Activated T-cell treated with anti-CD3 and anti-CD28 coated beads, Interleukin-2, amount 50 U/mL, for 24 hours (primary cell): ENCODE measurements at regions not wholly inside any gene's neighbourhood (a gene's known extent, or its start where the extent isn't known, plus 50 kb on each side); places are given as distances from the start of the nearest gene placed in this dataset.

ENCODE experiments used
- DNase-seq: peaks from one replicate; pipeline ENCODE4 v3.0.0-alpha.2; 2020
- H3K27ac Mint-ChIP-seq: 2 replicates; pipeline ENCODE4 v1.8.0; 2020; ENCODE audit warnings: mild to moderate bottlenecking, mixed read lengths
- H3K27me3 Mint-ChIP-seq: 2 replicates; pipeline ENCODE4 v1.8.0; 2020; ENCODE audit warnings: mixed read lengths
- H3K36me3 Mint-ChIP-seq: 2 replicates; pipeline ENCODE4 v1.8.0; 2020; ENCODE audit warnings: low read depth, mixed read lengths
- H3K4me1 Mint-ChIP-seq: 2 replicates; pipeline ENCODE4 v1.8.0; 2020; ENCODE audit warnings: low read depth, mixed read lengths
- H3K4me3 Mint-ChIP-seq: 2 replicates; pipeline ENCODE4 v1.8.0; 2020; ENCODE audit warnings: mild to moderate bottlenecking, moderate library complexity, mixed read lengths
- H3K9me3 Mint-ChIP-seq: 2 replicates; pipeline ENCODE4 v1.8.0; 2020; ENCODE audit warnings: mixed read lengths

DNA sequence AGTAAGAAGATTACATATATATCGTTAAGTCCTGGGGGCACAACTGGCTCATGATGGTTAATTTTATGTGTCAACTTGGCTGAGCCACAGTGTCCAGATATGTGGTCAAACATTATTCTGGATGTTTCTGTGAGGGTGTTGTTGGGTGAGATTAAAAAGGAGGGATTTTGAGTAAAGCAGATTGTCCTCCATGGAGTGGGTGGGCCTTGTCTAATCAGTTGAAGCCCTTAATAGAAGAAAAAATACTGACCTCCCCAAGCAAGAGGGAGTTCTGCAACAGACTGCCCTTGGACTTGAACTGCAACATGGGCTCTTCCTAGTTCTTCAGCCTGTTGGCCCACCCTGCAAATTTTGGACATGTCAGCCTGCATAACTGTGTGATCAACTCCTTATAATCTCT is 311.6 kb downstream of the RPS6KC1 start:
- Mint-ChIP-seq H3K4me1 (no peaks in the 10 kb centered on the region), H3K4me3 (no peak overlapping the region), H3K27ac (no peak overlapping the region), H3K36me3 (no peaks in the 10 kb centered on the region), H3K9me3 (no peaks in the 10 kb centered on the region), H3K27me3 (no peaks in the 10 kb centered on the region)
- no peak for DNase-seq

DNA sequence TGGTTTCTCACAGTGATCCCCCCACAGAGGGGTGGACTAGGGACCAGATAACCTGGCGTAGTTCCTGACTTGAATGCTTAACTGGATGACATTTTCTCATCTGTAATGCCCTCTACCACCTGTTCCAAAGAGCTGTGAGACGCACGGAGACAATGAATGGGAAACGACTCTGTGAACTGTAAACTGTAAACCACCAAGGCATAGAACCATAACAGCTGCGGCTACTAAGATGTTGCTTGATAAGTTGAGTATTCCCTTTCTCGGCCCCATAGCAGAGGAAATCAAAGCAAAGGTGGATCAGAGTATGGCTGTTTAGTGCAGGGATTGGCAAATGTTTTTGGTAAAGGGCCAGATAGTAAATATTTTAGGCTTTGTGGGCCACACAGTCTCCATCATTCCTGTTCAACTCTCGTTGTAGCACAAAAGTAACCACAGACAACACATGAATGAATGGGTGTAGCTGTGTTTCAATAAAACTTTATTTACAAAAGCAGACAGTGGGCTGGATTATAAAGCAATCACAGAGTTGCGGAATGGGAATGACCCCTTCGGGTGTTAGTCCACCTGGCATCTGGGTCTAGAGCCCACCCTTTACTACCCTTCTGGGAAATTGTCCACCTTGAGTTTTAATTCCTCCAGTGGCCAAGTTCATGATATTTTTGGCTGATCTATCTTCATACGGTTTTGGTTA is 315.2 kb downstream of the RPS6KC1 start:
- Mint-ChIP-seq H3K4me1 (no peaks in the 10 kb centered on the region), H3K27ac (no peak overlapping the region), H3K27me3 (no peaks in the 10 kb centered on the region), H3K4me3 (no peak overlapping the region), H3K9me3 (no peaks in the 10 kb centered on the region), H3K36me3 (no peaks in the 10 kb centered on the region)
- DNase-seq, result no peak

DNA sequence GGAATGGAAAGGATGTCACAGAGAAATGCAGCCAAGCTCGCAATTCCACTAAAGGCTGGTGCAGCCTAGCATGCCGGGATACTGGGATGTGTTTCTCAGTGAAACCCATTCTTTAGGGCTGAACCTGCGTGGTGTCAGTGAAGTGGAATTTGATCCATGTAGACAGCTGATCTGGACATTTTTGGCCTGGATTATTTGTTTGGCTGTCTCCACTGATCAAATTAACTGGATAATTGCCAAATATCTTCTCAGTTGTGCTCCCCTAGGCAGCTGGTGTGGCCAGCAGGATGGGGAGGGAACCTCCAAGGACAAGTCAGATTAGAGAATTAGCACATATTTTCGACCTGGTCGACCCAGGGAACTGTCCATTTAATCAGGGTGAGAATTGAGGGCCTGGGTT is 318.4 kb downstream of the RPS6KC1 start:
- no peak overlapping the region for H3K27ac Mint-ChIP-seq
- no peak for DNase-seq
- H3K9me3 Mint-ChIP-seq, result no peaks in the 10 kb centered on the region
- H3K27me3 Mint-ChIP-seq, result no peaks in the 10 kb centered on the region
- H3K4me3 Mint-ChIP-seq, result no peak overlapping the region
- H3K36me3 Mint-ChIP-seq, result no peaks in the 10 kb centered on the region
- H3K4me1 Mint-ChIP-seq, result no peaks in the 10 kb centered on the region

DNA sequence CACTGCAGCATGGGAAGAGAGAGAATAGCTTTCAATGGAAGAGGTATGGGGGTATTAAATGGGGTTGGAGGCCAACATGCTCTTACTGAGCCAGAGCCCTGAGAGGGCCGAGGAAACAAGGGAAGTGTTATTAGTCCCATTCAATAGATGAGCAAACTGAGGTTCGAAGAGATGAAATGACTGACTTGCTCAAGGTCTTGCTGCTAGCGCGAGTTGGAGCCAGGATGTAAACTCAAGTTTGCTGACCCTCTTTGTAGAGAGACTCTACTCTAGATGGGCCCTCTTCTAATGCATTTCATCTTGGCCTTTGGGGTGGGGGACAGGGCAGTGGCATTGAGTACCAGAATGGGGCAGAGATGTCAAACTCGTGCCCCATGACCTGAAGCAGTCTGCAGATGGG is 319.5 kb downstream of the RPS6KC1 start:
- no peaks in the 10 kb centered on the region for H3K27me3 Mint-ChIP-seq

DNA sequence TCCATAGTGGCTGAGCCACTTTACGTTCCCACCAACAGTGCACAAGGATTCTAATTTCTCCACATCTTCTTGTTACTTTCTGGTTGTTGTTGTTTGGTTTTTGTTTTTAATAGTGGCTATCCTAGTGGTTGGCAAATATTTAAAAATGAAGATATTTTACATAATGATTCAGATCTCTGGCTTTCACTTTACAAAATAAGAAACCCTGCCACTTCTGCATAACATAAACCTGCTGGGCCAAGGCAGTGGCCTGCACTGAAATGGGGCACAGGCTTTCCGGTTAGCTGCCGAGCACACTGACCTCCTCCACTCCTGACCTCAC is 320.4 kb downstream of the RPS6KC1 start:
- Mint-ChIP-seq H3K4me1 (no peaks in the 10 kb centered on the region), H3K27ac (no peak overlapping the region), H3K36me3 (no peaks in the 10 kb centered on the region), H3K9me3 (no peaks in the 10 kb centered on the region), H3K27me3 (no peaks in the 10 kb centered on the region), H3K4me3 (no peak overlapping the region)
- DNase-seq, result no peak

More for the DNA sequence above, 319.5 kb downstream of the RPS6KC1 start:
- no peak overlapping the region for H3K4me3 Mint-ChIP-seq
- no peaks in the 10 kb centered on the region for H3K4me1 Mint-ChIP-seq
- no peaks in the 10 kb centered on the region for H3K9me3 Mint-ChIP-seq
- no peak overlapping the region for H3K27ac Mint-ChIP-seq
- no peaks in the 10 kb centered on the region for H3K36me3 Mint-ChIP-seq
- no peak for DNase-seq

DNA sequence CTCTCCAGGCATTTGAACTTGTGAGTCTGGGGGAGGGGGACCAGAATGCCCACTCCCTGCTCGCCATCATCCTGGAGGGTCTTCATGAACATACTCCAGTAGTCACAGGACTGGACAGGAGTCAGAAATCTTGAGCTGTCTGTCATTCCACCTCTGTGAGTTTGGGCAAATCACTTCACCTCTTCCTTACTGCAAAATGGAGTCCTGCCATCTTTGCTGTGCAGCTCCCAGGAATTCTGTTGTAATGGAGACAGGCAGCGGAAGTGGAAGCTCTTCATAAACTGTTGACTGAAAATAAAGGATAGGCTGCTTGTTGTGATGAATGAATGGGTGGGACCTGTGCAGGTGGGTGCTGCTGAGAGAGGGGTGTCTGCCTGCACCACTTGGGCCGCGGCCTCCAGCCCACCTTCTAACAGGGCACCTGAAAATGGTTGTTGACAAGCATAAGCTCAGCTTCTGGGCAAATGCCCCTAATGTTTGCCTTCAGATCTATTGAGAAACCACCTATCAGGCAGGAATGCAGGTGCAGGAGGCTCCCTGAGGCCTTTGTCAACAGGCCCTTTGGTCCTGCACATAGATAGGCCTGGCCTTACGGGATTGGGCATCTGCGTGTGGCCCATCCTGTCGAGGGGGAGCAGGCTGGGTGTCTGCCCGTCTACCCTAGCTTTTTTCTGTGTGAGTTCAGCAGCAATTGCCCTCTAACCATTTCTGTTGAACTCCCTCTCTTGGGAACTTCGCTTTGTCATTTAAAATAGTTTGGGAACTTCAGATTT is 321.0 kb downstream of the RPS6KC1 start:
- Mint-ChIP-seq H3K4me1 (no peaks in the 10 kb centered on the region), H3K36me3 (no peaks in the 10 kb centered on the region), H3K9me3 (no peaks in the 10 kb centered on the region), H3K4me3 (no peak overlapping the region), H3K27me3 (no peaks in the 10 kb centered on the region), H3K27ac (no peak overlapping the region)
- no peak for DNase-seq

DNA sequence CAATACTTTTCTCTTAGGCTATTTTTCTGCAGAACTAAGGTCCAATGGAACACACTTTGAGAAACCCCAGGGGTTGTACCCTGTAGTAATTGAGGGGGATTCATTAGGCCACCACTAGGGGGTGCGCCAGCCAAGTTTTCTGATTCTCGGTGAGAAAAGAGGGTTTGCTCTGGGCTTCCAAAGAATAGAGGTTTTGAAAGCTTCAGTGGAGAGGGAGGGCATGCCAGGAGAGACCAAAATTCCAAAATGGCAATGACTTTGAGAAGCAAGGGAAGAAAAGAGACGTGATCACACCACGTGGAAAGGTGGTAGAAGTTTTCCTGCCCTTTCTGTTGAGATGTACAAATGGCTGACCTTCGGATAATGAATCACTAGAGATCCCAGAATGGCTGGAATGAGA is 323.3 kb downstream of the RPS6KC1 start:
- H3K4me1 Mint-ChIP-seq, result no peaks in the 10 kb centered on the region
- H3K27me3 Mint-ChIP-seq, result no peaks in the 10 kb centered on the region

DNA sequence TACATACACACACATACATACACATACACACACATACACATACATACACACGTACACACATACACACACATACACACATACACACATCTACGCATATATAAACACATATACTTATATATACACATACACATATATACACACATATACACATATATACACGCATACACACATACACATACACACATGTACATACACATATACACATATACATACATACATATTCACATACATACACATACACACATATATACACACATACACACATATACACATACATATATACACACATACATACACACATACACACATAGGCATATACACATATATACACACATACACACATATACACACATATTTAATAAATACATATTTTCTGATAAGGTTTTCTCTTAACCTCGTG is 324.0 kb downstream of the RPS6KC1 start:
- H3K36me3 Mint-ChIP-seq, result no peaks in the 10 kb centered on the region

More for the DNA sequence above, 323.3 kb downstream of the RPS6KC1 start:
- no peaks in the 10 kb centered on the region for H3K9me3 Mint-ChIP-seq
- no peak overlapping the region for H3K4me3 Mint-ChIP-seq
- no peak overlapping the region for H3K27ac Mint-ChIP-seq
- DNase-seq, result peak; percentile 67
- H3K36me3 Mint-ChIP-seq, result no peaks in the 10 kb centered on the region

DNA sequence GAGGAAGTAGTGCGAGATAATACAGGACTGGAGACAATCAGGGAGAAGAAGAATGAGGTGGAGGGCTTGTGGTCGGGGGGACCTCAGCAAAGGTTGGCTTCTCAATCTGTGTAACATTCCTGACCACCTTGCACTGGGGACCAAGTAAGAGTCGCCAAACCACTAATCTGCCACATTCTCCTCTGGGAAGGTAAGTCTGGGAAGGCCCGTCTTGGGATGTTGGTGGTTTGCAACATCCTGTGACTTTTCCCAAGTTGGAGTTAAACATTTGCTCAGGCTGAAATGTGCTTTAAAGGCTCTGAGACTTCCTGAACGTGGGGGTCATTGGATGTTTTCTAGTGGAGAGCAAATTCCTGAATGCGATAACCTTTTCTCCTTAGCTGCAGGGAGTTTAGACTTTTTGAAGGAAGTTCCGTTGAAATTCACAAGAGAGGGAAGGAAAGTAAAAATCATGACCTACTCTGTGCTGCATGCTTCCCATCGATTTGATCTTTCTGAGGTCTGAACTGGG is 325.9 kb downstream of the RPS6KC1 start:
- H3K27ac Mint-ChIP-seq, result no peak overlapping the region
- H3K36me3 Mint-ChIP-seq, result no peaks in the 10 kb centered on the region
- DNase-seq, result no peak
- H3K27me3 Mint-ChIP-seq, result no peaks in the 10 kb centered on the region
- no peaks in the 10 kb centered on the region for H3K9me3 Mint-ChIP-seq
- no peak overlapping the region for H3K4me3 Mint-ChIP-seq
- H3K4me1 Mint-ChIP-seq, result no peaks in the 10 kb centered on the region

More for the DNA sequence above, 324.0 kb downstream of the RPS6KC1 start:
- Mint-ChIP-seq H3K27me3 (no peaks in the 10 kb centered on the region), H3K27ac (no peak overlapping the region), H3K4me3 (no peak overlapping the region), H3K4me1 (no peaks in the 10 kb centered on the region), H3K9me3 (no peaks in the 10 kb centered on the region)
- no peak for DNase-seq

DNA sequence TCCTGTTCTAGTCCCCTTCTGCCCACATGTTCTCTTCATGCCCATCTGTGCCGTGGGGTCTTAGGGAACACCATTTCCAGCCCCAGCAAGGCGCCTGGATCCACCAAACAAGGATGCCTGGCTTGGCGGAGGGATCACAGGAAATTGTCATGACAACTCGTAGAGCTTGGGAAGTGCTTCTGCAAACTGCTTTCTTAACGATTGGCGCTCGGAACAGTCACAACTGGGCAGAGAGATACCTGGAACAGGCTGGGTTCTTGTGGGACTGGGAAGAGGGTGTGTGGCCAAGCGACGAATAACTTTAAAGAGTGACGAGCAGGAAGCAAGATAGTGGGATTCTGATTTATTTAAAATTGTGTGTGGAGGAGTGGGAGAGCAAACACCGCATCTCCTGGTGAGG is 329.8 kb downstream of the RPS6KC1 start:
- Mint-ChIP-seq H3K9me3 (no peaks in the 10 kb centered on the region), H3K4me3 (no peak overlapping the region), H3K27ac (no peak overlapping the region), H3K4me1 (no peaks in the 10 kb centered on the region), H3K36me3 (no peaks in the 10 kb centered on the region), H3K27me3 (no peaks in the 10 kb centered on the region)
- DNase-seq, result no peak

DNA sequence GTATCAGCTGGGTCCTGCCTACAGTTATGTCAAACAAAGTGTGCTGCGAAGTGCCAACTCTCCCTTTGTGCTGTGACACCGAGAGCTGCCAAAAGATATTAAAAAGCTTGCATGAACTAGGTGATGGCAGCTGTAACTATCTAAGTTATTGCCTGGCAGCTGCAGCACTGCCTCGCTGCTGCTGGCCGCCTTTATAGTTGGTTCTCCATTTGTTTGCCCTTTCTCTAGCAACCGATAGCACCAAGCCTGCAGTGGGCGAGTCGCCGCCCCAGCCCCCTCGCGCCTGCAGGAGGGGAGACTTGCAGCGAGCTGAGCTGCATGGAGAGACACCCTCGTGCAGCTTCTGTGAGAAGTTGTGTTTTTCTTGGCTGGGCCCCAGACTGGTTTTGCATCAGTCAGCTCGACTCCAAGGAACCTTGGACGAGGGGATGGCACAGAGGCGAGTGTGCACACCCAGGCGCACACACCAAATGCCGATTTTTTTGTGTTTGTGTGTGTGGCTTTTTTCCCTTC is 330.6 kb downstream of the RPS6KC1 start:
- Mint-ChIP-seq H3K27me3 (no peaks in the 10 kb centered on the region), H3K4me3 (no peak overlapping the region), H3K27ac (no peak overlapping the region), H3K4me1 (no peaks in the 10 kb centered on the region), H3K9me3 (no peaks in the 10 kb centered on the region), H3K36me3 (no peaks in the 10 kb centered on the region)
- DNase-seq, result no peak

DNA sequence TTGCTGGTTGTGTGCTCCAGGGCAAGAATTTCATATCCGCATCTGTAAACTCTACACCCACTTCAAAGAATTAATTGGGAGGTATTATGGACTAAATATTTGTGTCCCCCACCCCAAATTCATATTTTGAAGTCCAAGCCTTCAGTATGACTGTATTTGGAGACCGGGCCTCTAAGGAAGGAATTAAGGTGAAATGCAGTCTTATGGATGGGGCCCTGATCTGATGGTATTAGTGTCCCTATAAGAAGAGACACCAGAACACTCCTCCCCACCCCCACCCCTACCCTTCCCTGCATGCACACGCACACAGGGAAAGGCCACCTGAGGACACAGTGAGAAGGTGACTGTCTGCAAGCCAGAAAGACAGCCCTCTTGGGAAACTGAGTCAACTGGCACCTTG is 332.4 kb downstream of the RPS6KC1 start:
- H3K27ac Mint-ChIP-seq, result no peak overlapping the region
- H3K4me3 Mint-ChIP-seq, result no peak overlapping the region
- no peaks in the 10 kb centered on the region for H3K9me3 Mint-ChIP-seq
- H3K36me3 Mint-ChIP-seq, result no peaks in the 10 kb centered on the region
- H3K27me3 Mint-ChIP-seq, result no peaks in the 10 kb centered on the region
- no peaks in the 10 kb centered on the region for H3K4me1 Mint-ChIP-seq
- DNase-seq, result no peak

DNA sequence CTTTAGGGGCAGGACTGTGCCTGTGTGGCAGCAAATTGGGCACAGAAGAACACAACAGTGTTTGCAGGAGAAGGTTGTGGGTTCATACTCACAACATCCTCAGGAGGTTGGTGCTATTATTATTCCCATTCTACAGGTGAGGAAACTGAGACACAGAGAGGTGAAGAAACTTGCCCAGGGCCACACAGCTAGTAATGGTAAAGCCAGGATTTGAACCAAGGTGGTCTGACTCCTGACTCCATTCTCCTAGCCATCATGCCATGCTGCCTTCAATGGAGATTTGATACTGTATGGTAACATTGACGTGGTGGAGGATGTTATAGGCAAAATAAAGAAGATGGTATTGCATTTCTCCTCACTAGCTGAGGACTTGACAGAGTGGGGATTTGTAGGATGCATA is 334.2 kb downstream of the RPS6KC1 start:
- H3K9me3 Mint-ChIP-seq, result no peaks in the 10 kb centered on the region
- no peak for DNase-seq
- H3K27ac Mint-ChIP-seq, result no peak overlapping the region
- H3K4me1 Mint-ChIP-seq, result no peaks in the 10 kb centered on the region
- no peaks in the 10 kb centered on the region for H3K27me3 Mint-ChIP-seq
- no peaks in the 10 kb centered on the region for H3K36me3 Mint-ChIP-seq
- no peak overlapping the region for H3K4me3 Mint-ChIP-seq

DNA sequence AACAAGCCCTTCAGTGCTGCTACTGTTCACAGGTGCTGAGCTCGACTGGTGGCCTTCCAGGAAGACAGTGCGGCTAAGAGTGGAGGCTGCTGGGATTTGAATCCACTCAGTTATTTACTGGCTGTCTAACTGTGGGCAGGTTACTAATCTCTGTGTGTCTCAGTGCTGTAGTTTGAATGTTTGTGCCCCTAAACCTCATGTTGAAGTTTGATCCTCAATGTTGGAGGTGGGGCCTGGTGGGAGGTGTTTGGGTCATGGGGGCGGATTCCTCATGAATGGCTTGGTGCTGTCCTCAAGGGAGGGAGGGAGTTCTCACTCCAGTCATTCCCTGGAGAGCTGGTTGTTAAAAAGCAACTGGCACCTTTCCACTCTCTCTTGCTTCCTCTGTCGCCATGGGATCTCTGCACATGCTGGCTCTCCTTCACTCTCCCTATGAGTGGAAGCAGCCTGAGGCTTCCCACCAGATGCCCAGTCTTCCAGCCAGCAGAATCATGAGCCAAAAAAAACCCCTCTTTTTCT is 334.8 kb downstream of the RPS6KC1 start:
- H3K4me3 Mint-ChIP-seq, result no peak overlapping the region
- H3K27me3 Mint-ChIP-seq, result no peaks in the 10 kb centered on the region
- no peaks in the 10 kb centered on the region for H3K4me1 Mint-ChIP-seq
- H3K27ac Mint-ChIP-seq, result no peak overlapping the region
- H3K9me3 Mint-ChIP-seq, result no peaks in the 10 kb centered on the region
- DNase-seq, result no peak
- no peaks in the 10 kb centered on the region for H3K36me3 Mint-ChIP-seq

DNA sequence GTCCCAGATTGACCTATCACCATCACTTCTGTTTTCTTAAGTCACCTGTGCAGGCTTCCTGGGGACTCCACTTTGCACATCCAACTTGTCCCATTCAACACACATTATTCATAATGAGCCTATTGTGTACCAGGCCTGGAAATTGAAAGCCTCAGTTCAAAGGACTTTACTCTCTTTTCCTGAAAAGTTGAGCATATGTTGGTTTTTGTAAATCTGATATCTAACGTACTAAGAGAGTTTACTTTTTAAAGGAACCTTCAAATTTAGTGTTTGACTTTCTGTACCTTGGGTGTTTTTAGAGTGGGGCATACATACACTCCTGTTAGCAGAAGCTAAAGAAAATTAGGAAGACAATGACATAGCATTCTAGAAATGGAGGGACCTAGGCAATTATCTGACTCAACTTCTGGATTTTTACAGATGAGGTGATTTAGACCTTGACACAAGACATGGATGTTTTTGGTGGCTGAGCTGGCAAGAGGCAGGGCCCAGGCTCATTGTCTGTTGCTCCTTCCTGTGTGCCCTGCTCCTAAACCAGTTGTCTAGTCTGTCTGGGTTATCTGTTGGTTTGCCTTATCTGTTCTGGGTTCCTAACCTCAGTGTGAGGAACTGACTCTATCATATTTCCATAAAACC is 336.5 kb downstream of the RPS6KC1 start:
- H3K4me1 Mint-ChIP-seq, result no peaks in the 10 kb centered on the region
- no peaks in the 10 kb centered on the region for H3K9me3 Mint-ChIP-seq
- H3K36me3 Mint-ChIP-seq, result no peaks in the 10 kb centered on the region
- no peak overlapping the region for H3K27ac Mint-ChIP-seq
- H3K4me3 Mint-ChIP-seq, result no peak overlapping the region
- DNase-seq, result no peak
- no peaks in the 10 kb centered on the region for H3K27me3 Mint-ChIP-seq
